ENCODE measurements at regions not wholly inside any gene's neighbourhood (a gene's known extent, or its start where the extent isn't known, plus 50 kb on each side); places are given as distances from the start of the nearest gene placed in this dataset.

DNA sequence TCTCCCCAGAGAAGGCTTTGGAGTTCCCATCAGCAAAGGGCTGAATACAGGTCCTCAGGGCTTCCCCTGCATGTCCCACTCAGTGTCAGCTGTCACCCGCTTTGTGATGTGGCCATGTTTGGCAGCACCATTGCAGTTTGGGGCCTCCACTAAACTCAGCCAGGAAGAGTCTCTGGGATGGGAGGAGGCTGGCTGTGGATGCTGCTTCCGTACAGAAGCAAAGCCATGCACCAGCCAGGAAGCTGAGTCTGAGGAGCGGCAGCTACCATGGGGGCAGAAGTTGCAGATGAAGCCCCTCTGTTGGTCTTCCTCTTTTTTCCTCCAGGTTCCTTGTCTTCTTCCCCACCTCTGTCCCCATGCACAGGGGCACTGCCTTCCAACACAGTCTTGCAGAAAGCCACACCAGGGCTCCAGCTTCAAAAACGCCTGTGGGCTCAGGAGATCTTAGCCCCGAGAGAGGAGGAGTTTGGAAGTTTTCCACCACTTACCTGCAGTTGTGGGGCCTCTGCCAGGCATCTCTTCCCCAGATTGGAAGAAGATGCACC lies 416.8 kb downstream of the NPHP4 start:
- ATAC-seq = no peak
- Histone ChIP-seq H3K27me3 (replicated peaks in 1 of 2; ENCODE audit: control insufficient read depth in 2 of 2, insufficient read depth in 2 of 2, low read length in 1 of 2) (no peaks in the 10 kb centered on the region), H3K4me1 (ENCODE audit: control insufficient read depth, insufficient read depth, low read length) (no peaks in the 10 kb centered on the region), H3K36me3 (ENCODE audit: control insufficient read depth in 2 of 2, insufficient read depth in 2 of 2, low read length in 1 of 2) (no peaks in the 10 kb centered on the region), H3K79me2 (ENCODE audit: control insufficient read depth, insufficient read depth, low read length) (no peaks in the 10 kb centered on the region), H3K4me3 (no peak overlapping the region), H3K27ac (ENCODE audit: control insufficient read depth, insufficient read depth) (no peak overlapping the region), H3K9me3 (replicated peaks; ENCODE audit: control insufficient read depth, insufficient read depth, low read length) (no peaks in the 10 kb centered on the region; the same call in 2 of the 3 replicates), H3K4me2 (ENCODE audit: control insufficient read depth, insufficient read depth) (no peak overlapping the region), H2AFZ (ENCODE audit: control insufficient read depth, low read depth, low read length) (no peak overlapping the region), H3K9ac (ENCODE audit: control insufficient read depth, insufficient read depth, low read length) (no peak overlapping the region), H4K20me1 (ENCODE audit: control insufficient read depth, insufficient read depth) (no peaks in the 10 kb centered on the region)
- no peak for TF ChIP-seq REST (IDR thresholded peaks at IDR 0.05; ENCODE audit: low read depth, low read length)
- TF ChIP-seq PAX8 (IDR thresholded peaks at IDR 0.05) = no peak
- no peak for TF ChIP-seq CHD1 (IDR thresholded peaks at IDR 0.05; ENCODE audit: low read depth, low read length)
- TF ChIP-seq, protein P1, sequence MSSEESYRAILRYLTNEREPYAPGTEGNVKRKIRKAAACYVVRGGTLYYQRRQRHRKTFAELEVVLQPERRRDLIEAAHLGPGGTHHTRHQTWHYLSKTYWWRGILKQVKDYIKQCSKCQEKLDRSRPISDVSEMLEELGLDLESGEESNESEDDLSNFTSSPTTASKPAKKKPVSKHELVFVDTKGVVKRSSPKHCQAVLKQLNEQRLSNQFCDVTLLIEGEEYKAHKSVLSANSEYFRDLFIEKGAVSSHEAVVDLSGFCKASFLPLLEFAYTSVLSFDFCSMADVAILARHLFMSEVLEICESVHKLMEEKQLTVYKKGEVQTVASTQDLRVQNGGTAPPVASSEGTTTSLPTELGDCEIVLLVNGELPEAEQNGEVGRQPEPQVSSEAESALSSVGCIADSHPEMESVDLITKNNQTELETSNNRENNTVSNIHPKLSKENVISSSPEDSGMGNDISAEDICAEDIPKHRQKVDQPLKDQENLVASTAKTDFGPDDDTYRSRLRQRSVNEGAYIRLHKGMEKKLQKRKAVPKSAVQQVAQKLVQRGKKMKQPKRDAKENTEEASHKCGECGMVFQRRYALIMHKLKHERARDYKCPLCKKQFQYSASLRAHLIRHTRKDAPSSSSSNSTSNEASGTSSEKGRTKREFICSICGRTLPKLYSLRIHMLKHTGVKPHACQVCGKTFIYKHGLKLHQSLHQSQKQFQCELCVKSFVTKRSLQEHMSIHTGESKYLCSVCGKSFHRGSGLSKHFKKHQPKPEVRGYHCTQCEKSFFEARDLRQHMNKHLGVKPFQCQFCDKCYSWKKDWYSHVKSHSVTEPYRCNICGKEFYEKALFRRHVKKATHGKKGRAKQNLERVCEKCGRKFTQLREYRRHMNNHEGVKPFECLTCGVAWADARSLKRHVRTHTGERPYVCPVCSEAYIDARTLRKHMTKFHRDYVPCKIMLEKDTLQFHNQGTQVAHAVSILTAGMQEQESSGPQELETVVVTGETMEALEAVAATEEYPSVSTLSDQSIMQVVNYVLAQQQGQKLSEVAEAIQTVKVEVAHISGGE (CRISPR knock-in tag; IDR thresholded peaks at IDR 0.05) = no peak
- TF ChIP-seq RUNX3 (IDR thresholded peaks at IDR 0.05; ENCODE audit: low read length) = no peak
- no peak for TF ChIP-seq MTA2 (IDR thresholded peaks at IDR 0.05; ENCODE audit: low read depth)
- TF ChIP-seq TCF12 (IDR thresholded peaks at IDR 0.05; ENCODE audit: low read depth, low read length) = no peak
- TF ChIP-seq, protein P2, sequence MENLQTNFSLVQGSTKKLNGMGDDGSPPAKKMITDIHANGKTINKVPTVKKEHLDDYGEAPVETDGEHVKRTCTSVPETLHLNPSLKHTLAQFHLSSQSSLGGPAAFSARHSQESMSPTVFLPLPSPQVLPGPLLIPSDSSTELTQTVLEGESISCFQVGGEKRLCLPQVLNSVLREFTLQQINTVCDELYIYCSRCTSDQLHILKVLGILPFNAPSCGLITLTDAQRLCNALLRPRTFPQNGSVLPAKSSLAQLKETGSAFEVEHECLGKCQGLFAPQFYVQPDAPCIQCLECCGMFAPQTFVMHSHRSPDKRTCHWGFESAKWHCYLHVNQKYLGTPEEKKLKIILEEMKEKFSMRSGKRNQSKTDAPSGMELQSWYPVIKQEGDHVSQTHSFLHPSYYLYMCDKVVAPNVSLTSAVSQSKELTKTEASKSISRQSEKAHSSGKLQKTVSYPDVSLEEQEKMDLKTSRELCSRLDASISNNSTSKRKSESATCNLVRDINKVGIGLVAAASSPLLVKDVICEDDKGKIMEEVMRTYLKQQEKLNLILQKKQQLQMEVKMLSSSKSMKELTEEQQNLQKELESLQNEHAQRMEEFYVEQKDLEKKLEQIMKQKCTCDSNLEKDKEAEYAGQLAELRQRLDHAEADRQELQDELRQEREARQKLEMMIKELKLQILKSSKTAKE (IDR thresholded peaks at IDR 0.05; ENCODE audit: low read depth, poor library complexity, severe bottlenecking) = no peak
- no peak for TF ChIP-seq SPI1 (IDR thresholded peaks at IDR 0.05; ENCODE audit: borderline replicate concordance, insufficient read depth, low read depth, low read length)
- no peak for TF ChIP-seq DPF2 (IDR thresholded peaks at IDR 0.05)
- no peak for TF ChIP-seq STAT1 (conservative IDR thresholded peaks at IDR 0.05)
- no peak for TF ChIP-seq IRF4 (IDR thresholded peaks at IDR 0.05; ENCODE audit: low read depth, low read length)
- DNase-seq (ENCODE audit: low read depth, low spot score) = no peak
- no peak for FAIRE-seq
- WGBS (ENCODE audit: insufficient coverage, insufficient replicate concordance, low lambda C conversion rate, missing lambda C conversion rate) = 20% methylated on average over 5 of the region's 5 CpGs
- no TSS peak for BruUV-seq (replicated peaks)
- ChIA-PET SMC1A (ENCODE audit: uncharacterized antibody, unreplicated experiment) (no interaction called here), POLR2A (no interaction called here), RAD21 (ENCODE audit: unreplicated experiment) (no interaction called here), CTCF (interaction anchor here (1.5 kb wide), 1 partner anchor 65 kb away, joined by 3 read pairs; no protein-coding TSS in a partner anchor)
- intact Hi-C loops (cut with micrococcal nuclease; ENCODE audit: unreplicated experiment) (no loop called here), in situ Hi-C loops (cut with MboI) (no loop called here)
